ENCODE measurements at regions not wholly inside any gene's neighbourhood (a gene's known extent, or its start where the extent isn't known, plus 50 kb on each side); places are given as distances from the start of the nearest gene placed in this dataset.

GRCh38 chr12:75877763-75878621 is 153.6 kb downstream of the PHLDA1 start:
- Histone ChIP-seq H3K4me1 (ENCODE audit: insufficient read depth, low read length) (no peaks in the 10 kb centered on the region), H3K4me3 (ENCODE audit: low read depth in 1 of 2, low read length in 2 of 2) (no peak overlapping the region), H3K36me3 (ENCODE audit: insufficient read depth, low read length) (no peaks in the 10 kb centered on the region), H3K9me3 (ENCODE audit: low read length) (no peaks in the 10 kb centered on the region), H3K27ac (ENCODE audit: low read depth, low read length) (no peak overlapping the region), H3K27me3 (ENCODE audit: control insufficient read depth in 1 of 2, insufficient read depth in 2 of 2, low read length in 2 of 2) (no peaks in the 10 kb centered on the region), H3K9ac (ENCODE audit: low read length) (no peak overlapping the region)

- no peaks in the 10 kb centered on the region for H3K4me1 ChIP-seq (ENCODE audit: insufficient read depth, low read length)
- no peaks in the 10 kb centered on the region for H3K27me3 ChIP-seq (ENCODE audit: control insufficient read depth in 1 of 2, insufficient read depth in 2 of 2, low read length in 2 of 2)
- no peak overlapping the region for H3K27ac ChIP-seq (ENCODE audit: low read depth, low read length)
- no peak overlapping the region for H3K4me3 ChIP-seq (ENCODE audit: low read depth in 1 of 2, low read length in 2 of 2)
- no peaks in the 10 kb centered on the region for H3K36me3 ChIP-seq (ENCODE audit: insufficient read depth, low read length)
- H3K9me3 ChIP-seq (ENCODE audit: low read length) = no peaks in the 10 kb centered on the region
- H3K9ac ChIP-seq (ENCODE audit: low read length) = no peak overlapping the region
Measured at GRCh38 chr12:75876832-75877762, 154.5 kb downstream of the PHLDA1 start.

- Histone ChIP-seq H3K4me1 (ENCODE audit: insufficient read depth, low read length) (no peaks in the 10 kb centered on the region), H3K27ac (ENCODE audit: low read depth, low read length) (no peak overlapping the region), H3K4me3 (ENCODE audit: low read depth in 1 of 2, low read length in 2 of 2) (no peak overlapping the region), H3K27me3 (ENCODE audit: control insufficient read depth in 1 of 2, insufficient read depth in 2 of 2, low read length in 2 of 2) (no peaks in the 10 kb centered on the region), H3K9ac (ENCODE audit: low read length) (no peak overlapping the region), H3K36me3 (ENCODE audit: insufficient read depth, low read length) (no peaks in the 10 kb centered on the region), H3K9me3 (ENCODE audit: low read length) (no peaks in the 10 kb centered on the region)
Measured at GRCh38 chr12:75874441-75874840, 157.1 kb downstream of the PHLDA1 start.

GRCh38 chr12:75872762-75873161 is 158.8 kb downstream of the PHLDA1 start:
- Histone ChIP-seq H3K36me3 (ENCODE audit: insufficient read depth, low read length) (no peaks in the 10 kb centered on the region), H3K4me3 (ENCODE audit: low read depth in 1 of 2, low read length in 2 of 2) (no peak overlapping the region), H3K9ac (ENCODE audit: low read length) (no peak overlapping the region), H3K4me1 (ENCODE audit: insufficient read depth, low read length) (no peaks in the 10 kb centered on the region), H3K27ac (ENCODE audit: low read depth, low read length) (no peak overlapping the region), H3K27me3 (ENCODE audit: control insufficient read depth in 1 of 2, insufficient read depth in 2 of 2, low read length in 2 of 2) (no peaks in the 10 kb centered on the region), H3K9me3 (ENCODE audit: low read length) (no peaks in the 10 kb centered on the region)

- no peak overlapping the region for H3K27ac ChIP-seq (ENCODE audit: low read depth, low read length)
- H3K4me1 ChIP-seq (ENCODE audit: insufficient read depth, low read length) = no peaks in the 10 kb centered on the region
- no peaks in the 10 kb centered on the region for H3K36me3 ChIP-seq (ENCODE audit: insufficient read depth, low read length)
- H3K9ac ChIP-seq (ENCODE audit: low read length) = no peak overlapping the region
- H3K27me3 ChIP-seq (ENCODE audit: control insufficient read depth in 1 of 2, insufficient read depth in 2 of 2, low read length in 2 of 2) = no peaks in the 10 kb centered on the region
- H3K4me3 ChIP-seq (ENCODE audit: low read depth in 1 of 2, low read length in 2 of 2) = no peak overlapping the region
- H3K9me3 ChIP-seq (ENCODE audit: low read length) = no peaks in the 10 kb centered on the region
Measured at GRCh38 chr12:75870878-75871277, 160.7 kb downstream of the PHLDA1 start.

- no peaks in the 10 kb centered on the region for H3K9me3 ChIP-seq (ENCODE audit: low read length)
- no peak overlapping the region for H3K4me3 ChIP-seq (ENCODE audit: low read depth in 1 of 2, low read length in 2 of 2)
- H3K9ac ChIP-seq (ENCODE audit: low read length) = no peak overlapping the region
- H3K36me3 ChIP-seq (ENCODE audit: insufficient read depth, low read length) = no peaks in the 10 kb centered on the region
- no peaks in the 10 kb centered on the region for H3K27me3 ChIP-seq (ENCODE audit: control insufficient read depth in 1 of 2, insufficient read depth in 2 of 2, low read length in 2 of 2)
- no peaks in the 10 kb centered on the region for H3K4me1 ChIP-seq (ENCODE audit: insufficient read depth, low read length)
- no peak overlapping the region for H3K27ac ChIP-seq (ENCODE audit: low read depth, low read length)
Measured at GRCh38 chr12:75868501-75868900, 163.1 kb downstream of the PHLDA1 start.

- Histone ChIP-seq H3K9ac (ENCODE audit: low read length) (no peak overlapping the region), H3K4me3 (ENCODE audit: low read depth in 1 of 2, low read length in 2 of 2) (no peak overlapping the region), H3K9me3 (ENCODE audit: low read length) (no peaks in the 10 kb centered on the region)
Measured at GRCh38 chr12:75865315-75865714, 166.3 kb downstream of the PHLDA1 start.

GRCh38 chr12:75864161-75864560 is 167.4 kb downstream of the PHLDA1 start:
- Histone ChIP-seq H3K27me3 (ENCODE audit: control insufficient read depth in 1 of 2, insufficient read depth in 2 of 2, low read length in 2 of 2) (no peaks in the 10 kb centered on the region), H3K4me3 (ENCODE audit: low read depth in 1 of 2, low read length in 2 of 2) (no peak overlapping the region), H3K27ac (ENCODE audit: low read depth, low read length) (no peak overlapping the region), H3K9ac (ENCODE audit: low read length) (no peak overlapping the region), H3K4me1 (ENCODE audit: insufficient read depth, low read length) (no peaks in the 10 kb centered on the region), H3K36me3 (ENCODE audit: insufficient read depth, low read length) (no peaks in the 10 kb centered on the region), H3K9me3 (ENCODE audit: low read length) (no peaks in the 10 kb centered on the region)

More at GRCh38 chr12:75865315-75865714, 166.3 kb downstream of the PHLDA1 start:
- Histone ChIP-seq H3K36me3 (ENCODE audit: insufficient read depth, low read length) (no peaks in the 10 kb centered on the region), H3K4me1 (ENCODE audit: insufficient read depth, low read length) (no peaks in the 10 kb centered on the region), H3K27ac (ENCODE audit: low read depth, low read length) (no peak overlapping the region), H3K27me3 (ENCODE audit: control insufficient read depth in 1 of 2, insufficient read depth in 2 of 2, low read length in 2 of 2) (no peaks in the 10 kb centered on the region)

GRCh38 chr12:75863533-75863932 is 168.0 kb downstream of the PHLDA1 start:
- H3K4me3 ChIP-seq (ENCODE audit: low read depth in 1 of 2, low read length in 2 of 2) = no peak overlapping the region

GRCh38 chr12:75862692-75863471 is 168.7 kb downstream of the PHLDA1 start:
- Histone ChIP-seq H3K27me3 (ENCODE audit: control insufficient read depth in 1 of 2, insufficient read depth in 2 of 2, low read length in 2 of 2) (no peaks in the 10 kb centered on the region), H3K9me3 (ENCODE audit: low read length) (no peaks in the 10 kb centered on the region), H3K4me1 (ENCODE audit: insufficient read depth, low read length) (no peaks in the 10 kb centered on the region), H3K27ac (ENCODE audit: low read depth, low read length) (no peak overlapping the region), H3K9ac (ENCODE audit: low read length) (no peak overlapping the region), H3K4me3 (ENCODE audit: low read depth in 1 of 2, low read length in 2 of 2) (no peak overlapping the region), H3K36me3 (ENCODE audit: insufficient read depth, low read length) (no peaks in the 10 kb centered on the region)

More at GRCh38 chr12:75863533-75863932, 168.0 kb downstream of the PHLDA1 start:
- Histone ChIP-seq H3K9ac (ENCODE audit: low read length) (no peak overlapping the region), H3K9me3 (ENCODE audit: low read length) (no peaks in the 10 kb centered on the region), H3K4me1 (ENCODE audit: insufficient read depth, low read length) (no peaks in the 10 kb centered on the region), H3K27me3 (ENCODE audit: control insufficient read depth in 1 of 2, insufficient read depth in 2 of 2, low read length in 2 of 2) (no peaks in the 10 kb centered on the region), H3K36me3 (ENCODE audit: insufficient read depth, low read length) (no peaks in the 10 kb centered on the region), H3K27ac (ENCODE audit: low read depth, low read length) (no peak overlapping the region)

GRCh38 chr12:75859868-75860267 is 171.7 kb downstream of the PHLDA1 start:
- Histone ChIP-seq H3K36me3 (ENCODE audit: insufficient read depth, low read length) (no peaks in the 10 kb centered on the region), H3K9ac (ENCODE audit: low read length) (no peak overlapping the region), H3K27me3 (ENCODE audit: control insufficient read depth in 1 of 2, insufficient read depth in 2 of 2, low read length in 2 of 2) (no peaks in the 10 kb centered on the region), H3K4me1 (ENCODE audit: insufficient read depth, low read length) (no peaks in the 10 kb centered on the region), H3K9me3 (ENCODE audit: low read length) (no peaks in the 10 kb centered on the region), H3K27ac (ENCODE audit: low read depth, low read length) (no peak overlapping the region), H3K4me3 (ENCODE audit: low read depth in 1 of 2, low read length in 2 of 2) (no peak overlapping the region)
